Activated naive CD4-positive, alpha-beta T cell treated with anti-CD3 and anti-CD28 coated beads, Interleukin-2, amount 10 ng/mL, durations not matched to agents 7 days and 5 days (primary cell): ENCODE measurements at regions not wholly inside any gene's neighbourhood (a gene's known extent, or its start where the extent isn't known, plus 50 kb on each side); places are given as distances from the start of the nearest gene placed in this dataset.

Experiments
- CTCF ChIA-PET: fragments of 350-600 bp; sonication (Branson Sonifier 250); formaldehyde crosslinking; loops from one replicate; lab custom pipeline; 2021; ENCODE audit warnings: antibody characterized with exemption; lab: Charles Lee
- DNase-seq: peaks from one replicate; pipeline ENCODE4 v3.0.0-alpha.2; 2020
- H3K27ac Mint-ChIP-seq: one replicate; pipeline ENCODE4 v1.8.0; 2021; ENCODE audit warnings: mild to moderate bottlenecking, moderate library complexity, mixed read lengths
- H3K27me3 Mint-ChIP-seq: one replicate; pipeline ENCODE4 v1.8.0; 2021; ENCODE audit warnings: mild to moderate bottlenecking, mixed read lengths
- H3K36me3 Mint-ChIP-seq: one replicate; pipeline ENCODE4 v1.8.0; 2021; ENCODE audit warnings: mixed read lengths
- H3K4me1 Mint-ChIP-seq: one replicate; pipeline ENCODE4 v1.8.0; 2021; ENCODE audit warnings: mixed read lengths
- H3K4me3 Mint-ChIP-seq: one replicate; pipeline ENCODE4 v1.8.0; 2021; ENCODE audit warnings: mild to moderate bottlenecking, moderate library complexity, mixed read lengths
- H3K9me3 Mint-ChIP-seq: one replicate; pipeline ENCODE4 v1.8.0; 2021; ENCODE audit warnings: mixed read lengths

- Mint-ChIP-seq H3K9me3 (peaks cover 8% of the 10 kb centered on the region), H3K27ac (no peak overlapping the region), H3K36me3 (no peaks in the 10 kb centered on the region), H3K4me1 (no peaks in the 10 kb centered on the region), H3K27me3 (peaks cover 23% of the 10 kb centered on the region), H3K4me3 (no peak overlapping the region)
- no peak for DNase-seq
- CTCF ChIA-PET: no interaction called here
These were observed 254.5 kb upstream of the B3GAT1 start for GRCh38 chr11:134666273-134667174.

GRCh38 chr11:134665571-134666270, 253.7 kb upstream of the B3GAT1 start:
- H3K4me1 Mint-ChIP-seq: no peaks in the 10 kb centered on the region
- no peak for DNase-seq
- no peak overlapping the region for H3K4me3 Mint-ChIP-seq
- CTCF ChIA-PET: no interaction called here
- no peaks in the 10 kb centered on the region for H3K36me3 Mint-ChIP-seq
- H3K9me3 Mint-ChIP-seq: peaks cover 11% of the 10 kb centered on the region
- H3K27me3 Mint-ChIP-seq: peaks cover 15% of the 10 kb centered on the region
- no peak overlapping the region for H3K27ac Mint-ChIP-seq

- H3K27me3 Mint-ChIP-seq: peaks cover 11% of the 10 kb centered on the region
- CTCF ChIA-PET: no interaction called here
- H3K36me3 Mint-ChIP-seq: no peaks in the 10 kb centered on the region
- H3K4me3 Mint-ChIP-seq: no peak overlapping the region
- peaks cover 13% of the 10 kb centered on the region for H3K9me3 Mint-ChIP-seq
- no peaks in the 10 kb centered on the region for H3K4me1 Mint-ChIP-seq
- no peak overlapping the region for H3K27ac Mint-ChIP-seq
- DNase-seq: no peak
These were observed 253.1 kb upstream of the B3GAT1 start for GRCh38 chr11:134665188-134665535.

GRCh38 chr11:134664447-134665187, 252.6 kb upstream of the B3GAT1 start:
- Mint-ChIP-seq H3K9me3 (peaks cover 17% of the 10 kb centered on the region), H3K4me1 (no peaks in the 10 kb centered on the region), H3K36me3 (no peaks in the 10 kb centered on the region), H3K27me3 (peaks cover 5% of the 10 kb centered on the region), H3K27ac (no peak overlapping the region), H3K4me3 (no peak overlapping the region)
- no peak for DNase-seq
- CTCF ChIA-PET: no interaction called here

GRCh38 chr11:134663506-134664313, 251.7 kb upstream of the B3GAT1 start:
- no peaks in the 10 kb centered on the region for H3K27me3 Mint-ChIP-seq
- no peaks in the 10 kb centered on the region for H3K36me3 Mint-ChIP-seq
- no peaks in the 10 kb centered on the region for H3K4me1 Mint-ChIP-seq
- no peak for DNase-seq
- H3K27ac Mint-ChIP-seq: no peak overlapping the region
- peaks cover 17% of the 10 kb centered on the region for H3K9me3 Mint-ChIP-seq
- H3K4me3 Mint-ChIP-seq: no peak overlapping the region
- CTCF ChIA-PET: no interaction called here

- no peak overlapping the region for H3K27ac Mint-ChIP-seq
- no peaks in the 10 kb centered on the region for H3K36me3 Mint-ChIP-seq
- no peaks in the 10 kb centered on the region for H3K27me3 Mint-ChIP-seq
- H3K9me3 Mint-ChIP-seq: peaks cover 18% of the 10 kb centered on the region
- CTCF ChIA-PET: no interaction called here
- no peak overlapping the region for H3K4me3 Mint-ChIP-seq
- DNase-seq: no peak
- no peaks in the 10 kb centered on the region for H3K4me1 Mint-ChIP-seq
These were observed 250.8 kb upstream of the B3GAT1 start for GRCh38 chr11:134662629-134663360.

GRCh38 chr11:134661660-134662059, 249.6 kb upstream of the B3GAT1 start:
- H3K36me3 Mint-ChIP-seq: no peaks in the 10 kb centered on the region

GRCh38 chr11:134660416-134660815, 248.4 kb upstream of the B3GAT1 start:
- peaks cover 22% of the 10 kb centered on the region for H3K9me3 Mint-ChIP-seq
- peaks cover 3% of the 10 kb centered on the region for H3K36me3 Mint-ChIP-seq
- no peaks in the 10 kb centered on the region for H3K4me1 Mint-ChIP-seq
- CTCF ChIA-PET: no interaction called here
- H3K4me3 Mint-ChIP-seq: no peak overlapping the region
- DNase-seq: no peak
- H3K27me3 Mint-ChIP-seq: no peaks in the 10 kb centered on the region
- H3K27ac Mint-ChIP-seq: no peak overlapping the region

More at GRCh38 chr11:134661660-134662059, 249.6 kb upstream of the B3GAT1 start:
- CTCF ChIA-PET: no interaction called here
- Mint-ChIP-seq H3K9me3 (peaks cover 18% of the 10 kb centered on the region), H3K4me3 (no peak overlapping the region), H3K27ac (no peak overlapping the region), H3K4me1 (no peaks in the 10 kb centered on the region), H3K27me3 (no peaks in the 10 kb centered on the region)
- DNase-seq: no peak

GRCh38 chr11:134659882-134660281, 247.8 kb upstream of the B3GAT1 start:
- Mint-ChIP-seq H3K4me1 (no peaks in the 10 kb centered on the region), H3K27ac (no peak overlapping the region), H3K9me3 (peaks cover 25% of the 10 kb centered on the region), H3K4me3 (no peak overlapping the region), H3K27me3 (no peaks in the 10 kb centered on the region), H3K36me3 (peaks cover 3% of the 10 kb centered on the region)
- DNase-seq: no peak
- CTCF ChIA-PET: no interaction called here

- Mint-ChIP-seq H3K27me3 (no peaks in the 10 kb centered on the region), H3K4me3 (no peak overlapping the region), H3K4me1 (no peaks in the 10 kb centered on the region), H3K36me3 (peaks cover 3% of the 10 kb centered on the region), H3K27ac (no peak overlapping the region), H3K9me3 (peaks cover 25% of the 10 kb centered on the region)
- DNase-seq: no peak
- CTCF ChIA-PET: no interaction called here
These were observed 246.6 kb upstream of the B3GAT1 start for GRCh38 chr11:134658481-134659225.

- Mint-ChIP-seq H3K27ac (no peak overlapping the region), H3K9me3 (peaks cover 24% of the 10 kb centered on the region), H3K4me1 (no peaks in the 10 kb centered on the region), H3K27me3 (no peaks in the 10 kb centered on the region), H3K4me3 (no peak overlapping the region), H3K36me3 (peaks cover 3% of the 10 kb centered on the region)
- DNase-seq: no peak
- CTCF ChIA-PET: no interaction called here
These were observed 245.6 kb upstream of the B3GAT1 start for GRCh38 chr11:134657631-134658030.

GRCh38 chr11:134656861-134657540, 245.0 kb upstream of the B3GAT1 start:
- Mint-ChIP-seq H3K9me3 (peaks cover 23% of the 10 kb centered on the region), H3K27ac (no peak overlapping the region), H3K4me3 (no peak overlapping the region), H3K36me3 (peaks cover 3% of the 10 kb centered on the region), H3K27me3 (peaks cover 3% of the 10 kb centered on the region), H3K4me1 (no peaks in the 10 kb centered on the region)
- CTCF ChIA-PET: no interaction called here
- no peak for DNase-seq
